Endothelial cell of umbilical vein (primary cell): ENCODE measurements at regions not wholly inside any gene's neighbourhood (a gene's known extent, or its start where the extent isn't known, plus 50 kb on each side); places are given as distances from the start of the nearest gene placed in this dataset.

Experiments used
- BruUV-seq: library from RNA; stranded (reverse); fragments of 400-500 nt; replicated peaks from 2 replicates; lab custom pipeline; 2021; lab: Mats Ljungman, UMichigan
- CTCF ChIA-PET: fragments of 300-600, 350-600 bp; sonication (Branson Sonifier 250); formaldehyde crosslinking; loops from one replicate; lab custom pipeline; 2021; ENCODE audit warnings: antibody characterized with exemption, inconsistent platforms; lab: Charles Lee
- POLR2A ChIA-PET: fragments of 300-600, 350-600 bp; sonication (Branson Sonifier 250); formaldehyde crosslinking; loops from one replicate; lab custom pipeline; 2021; ENCODE audit warnings: antibody characterized with exemption, inconsistent platforms; lab: Charles Lee
- DNase-seq: peaks from one replicate; pipeline ENCODE4 v3.0.0-alpha.2; 2011; ENCODE audit warnings: low read depth, low spot score
- FAIRE-seq: peaks from 2 replicates; lab custom pipeline; 2011; peaks lifted over from hg19 to GRCh38; lab: Jason Lieb, UNC
- H2AFZ ChIP-seq: 2 replicates; pipeline ENCODE4 v1.6.0; 2012; ENCODE audit warnings: low read depth, low read length, control low read depth, inconsistent platforms
- H3K27ac ChIP-seq: 2 replicates; pipeline ENCODE4 v1.5.1; 2011; ENCODE audit warnings: low read depth, mild to moderate bottlenecking, control low read depth, low read length, moderate library complexity; ENCODE audit not compliant: insufficient read depth
- H3K27me3 ChIP-seq, 2 experiments: 2 replicates each; pipeline versions ENCODE4 v1.6.0 to v1.6.1; 2011; ENCODE audit warnings: low read length in 2 of 2, mixed read lengths in 1 of 2; ENCODE audit not compliant: control insufficient read depth in 2 of 2, insufficient read depth in 2 of 2
- H3K36me3 ChIP-seq, 2 experiments: 2 replicates in 1 of 2; 3 replicates in 1 of 2; pipeline ENCODE4 v1.5.1; 2011; ENCODE audit warnings: low read length in 2 of 2, mild to moderate bottlenecking in 1 of 2, moderate library complexity in 1 of 2; ENCODE audit not compliant: control insufficient read depth in 2 of 2, insufficient read depth in 2 of 2; ENCODE audit errors: extremely low read depth in 1 of 2
- H3K4me1 ChIP-seq: 3 replicates; pipeline ENCODE4 v1.5.1; 2011; ENCODE audit warnings: mild to moderate bottlenecking, low read length; ENCODE audit not compliant: control insufficient read depth, insufficient read depth; ENCODE audit errors: extremely low read depth
- H3K4me2 ChIP-seq: 2 replicates; pipeline ENCODE4 v1.6.1; 2011; ENCODE audit warnings: low read length, control low read depth, mixed read lengths; ENCODE audit not compliant: insufficient read depth
- H3K4me3 ChIP-seq, 3 experiments: fragments of 200-600 bp in 1 of 3; sonication (generic), shearing (Covaris generic) in 1 of 3; replicated peaks in 1 of 3; 2 replicates each; pipeline ENCODE4 v1.5.1; 2011 to 2016; ENCODE audit warnings: control low read depth in 3 of 3, low read length in 3 of 3, mild to moderate bottlenecking in 2 of 3, inconsistent platforms in 1 of 3, low read depth in 1 of 3, moderate library complexity in 1 of 3; ENCODE audit not compliant: insufficient read depth in 1 of 3
- H3K79me2 ChIP-seq: 2 replicates; pipeline ENCODE4 v1.6.0; 2012; ENCODE audit warnings: low read length, inconsistent platforms; ENCODE audit not compliant: control insufficient read depth, insufficient read depth
- H3K9ac ChIP-seq: replicated peaks from 2 replicates; pipeline ENCODE3; 2011; ENCODE audit warnings: low read length, control low read depth; ENCODE audit not compliant: insufficient read depth; ENCODE audit errors: extremely low read depth
- H3K9me1 ChIP-seq: replicated peaks from 3 replicates; pipeline ENCODE4 v1.6.0; 2011; ENCODE audit warnings: mild to moderate bottlenecking, low read length; ENCODE audit not compliant: control insufficient read depth, insufficient read depth; ENCODE audit errors: extremely low read depth
- H3K9me3 ChIP-seq: replicated peaks from 2 replicates; pipeline ENCODE4 v1.5.1; 2012; ENCODE audit warnings: low read length, inconsistent platforms; ENCODE audit not compliant: control insufficient read depth, insufficient read depth
- H4K20me1 ChIP-seq: replicated peaks from 2 replicates; pipeline ENCODE3; 2011; ENCODE audit warnings: mild to moderate bottlenecking, low read length; ENCODE audit not compliant: control insufficient read depth, insufficient read depth; ENCODE audit errors: extremely low read depth
- CTCF ChIP-seq, 2 donors: IDR thresholded peaks; 1 replicate in 1 of 2; 2 replicates in 1 of 2; pipeline ENCODE4 v1.5.1; 2011; ENCODE audit warnings: low read length in 2 of 2, mild to moderate bottlenecking in 2 of 2, moderate library complexity in 2 of 2, control low read depth in 1 of 2, inconsistent platforms in 1 of 2, low read depth in 1 of 2; ENCODE audit not compliant: insufficient read depth in 1 of 2; ENCODE audit errors: extremely low read depth in 1 of 2
- EZH2 ChIP-seq: IDR thresholded peaks from 2 replicates; pipeline ENCODE4 v1.6.1; 2012; ENCODE audit warnings: borderline replicate concordance, low read depth, mild to moderate bottlenecking, moderate library complexity, low read length, inconsistent platforms; ENCODE audit not compliant: severe bottlenecking
- FOS ChIP-seq: IDR thresholded peaks from 2 replicates; pipeline ENCODE4 v1.6.1; 2011; ENCODE audit warnings: mild to moderate bottlenecking, low read length, moderate library complexity, borderline replicate concordance; ENCODE audit not compliant: insufficient read depth
- GATA2 ChIP-seq: IDR thresholded peaks from 2 replicates; pipeline ENCODE4 v1.7.0; 2011; ENCODE audit warnings: low read depth, mild to moderate bottlenecking, moderate library complexity, mixed read lengths, low read length; ENCODE audit not compliant: insufficient read length, insufficient read depth
- JUN ChIP-seq: IDR thresholded peaks from 2 replicates; pipeline ENCODE4 v1.6.1; 2011; ENCODE audit warnings: borderline replicate concordance, low read depth; ENCODE audit not compliant: insufficient read length, insufficient read depth
- MAX ChIP-seq: IDR thresholded peaks from 2 replicates; pipeline ENCODE4 v1.6.1; 2011; ENCODE audit not compliant: insufficient read depth, insufficient read length
- MYC ChIP-seq: IDR thresholded peaks from one replicate; pipeline ENCODE4 v1.6.1; 2011; ENCODE audit warnings: mild to moderate bottlenecking, low read depth, low read length
- POLR2A ChIP-seq: IDR thresholded peaks from 2 replicates; pipeline ENCODE4 v1.6.1; 2012; ENCODE audit warnings: low read depth, mild to moderate bottlenecking, control low read depth, low read length
- POLR2AphosphoS5 ChIP-seq: IDR thresholded peaks from 2 replicates; pipeline ENCODE4 v1.6.1; 2012; ENCODE audit warnings: low read depth, mild to moderate bottlenecking, control low read depth, low read length, moderate library complexity; ENCODE audit not compliant: insufficient read depth
- dilution Hi-C: fragments of 300-500 bp; cut with MboI; formaldehyde crosslinking; loops from one replicate; pipeline ENCODE4 v1.15.0; 2019; ENCODE audit warnings: low sequenced_read_pairs; ENCODE audit not compliant: extremely low pct_ligation_motif_present
- intact Hi-C: fragments of 100-400 bp; cut with micrococcal nuclease; formaldehyde crosslinking; loops from one replicate; pipeline ENCODE4 v1.10.0; 2022

- no TSS peak for BruUV-seq
- Histone ChIP-seq H3K4me2 (no peak overlapping the region), H3K79me2 (no peaks in the 10 kb centered on the region), H4K20me1 (no peaks in the 10 kb centered on the region), H3K27me3 (no peaks in the 10 kb centered on the region), H3K9me3 (no peaks in the 10 kb centered on the region), H3K9ac (no peak overlapping the region), H3K4me3 (no peak overlapping the region), H2AFZ (no peak overlapping the region), H3K27ac (no peak overlapping the region), H3K36me3 (no peaks in the 10 kb centered on the region), H3K9me1 (no peaks in the 10 kb centered on the region), H3K4me1 (peaks cover 23% of the 10 kb centered on the region)
- POLR2A ChIA-PET, result no interaction called here
- dilution Hi-C loops (no loop called here), intact Hi-C loops (no loop called here)
- CTCF ChIA-PET, result no interaction called here
- DNase-seq, result no peak
- no peak for TF ChIP-seq JUN
- TF ChIP-seq POLR2A, result no peak
- TF ChIP-seq CTCF (IDR thresholded peaks at IDR 0.05; ENCODE audit: extremely low read depth in 1 of 2, insufficient read depth in 1 of 2, low read depth in 1 of 2, low read length in 2 of 2), result no peak
- TF ChIP-seq MAX, result no peak
- no peak for TF ChIP-seq FOS
- no peak for TF ChIP-seq EZH2
- TF ChIP-seq MYC, result no peak
- no peak for TF ChIP-seq POLR2AphosphoS5
- TF ChIP-seq GATA2, result no peak
- no peak for FAIRE-seq
These were observed 204.4 kb upstream of the NUDT4 start for GRCh38 chr12:93173178-93173957.
